ENCODE measurements at regions not wholly inside any gene's neighbourhood (a gene's known extent, or its start where the extent isn't known, plus 50 kb on each side); places are given as distances from the start of the nearest gene placed in this dataset.

GRCh38 chr6:120587381-120587780 lies 746.9 kb downstream of the TBC1D32 start:
- DNase-seq = no peak
- CTCF ChIA-PET = no interaction called here
- H3K4me3 Mint-ChIP-seq (ENCODE audit: low read depth, unreplicated experiment) = no peak overlapping the region
- H3K27ac Mint-ChIP-seq (ENCODE audit: unreplicated experiment) = no peak overlapping the region
- no TSS peak for BruUV-seq (replicated peaks)
- peaks cover 9% of the 10 kb centered on the region for H3K9me3 Mint-ChIP-seq (ENCODE audit: low read depth, unreplicated experiment)
- no peaks in the 10 kb centered on the region for H3K27me3 Mint-ChIP-seq (ENCODE audit: unreplicated experiment)
- TF ChIP-seq CTCF (IDR thresholded peaks at IDR 0.05; ENCODE audit: unreplicated experiment) = no peak
- intact Hi-C loops (cut with micrococcal nuclease; ENCODE audit: unreplicated experiment) = no loop called here
- H3K36me3 Mint-ChIP-seq (ENCODE audit: insufficient read depth, unreplicated experiment) = no peaks in the 10 kb centered on the region
- H3K4me1 Mint-ChIP-seq (ENCODE audit: low read depth, unreplicated experiment) = no peaks in the 10 kb centered on the region

- Mint-ChIP-seq H3K27me3 (ENCODE audit: unreplicated experiment) (no peaks in the 10 kb centered on the region), H3K36me3 (ENCODE audit: insufficient read depth, unreplicated experiment) (no peaks in the 10 kb centered on the region), H3K27ac (ENCODE audit: unreplicated experiment) (no peak overlapping the region), H3K4me1 (ENCODE audit: low read depth, unreplicated experiment) (no peaks in the 10 kb centered on the region), H3K9me3 (ENCODE audit: low read depth, unreplicated experiment) (peaks cover 11% of the 10 kb centered on the region), H3K4me3 (ENCODE audit: low read depth, unreplicated experiment) (no peak overlapping the region)
- BruUV-seq (replicated peaks) = no TSS peak
- CTCF ChIA-PET = no interaction called here
- DNase-seq = no peak
- intact Hi-C loops (cut with micrococcal nuclease; ENCODE audit: unreplicated experiment) = no loop called here
- no peak for TF ChIP-seq CTCF (IDR thresholded peaks at IDR 0.05; ENCODE audit: unreplicated experiment)
These were observed 750.0 kb downstream of the TBC1D32 start for GRCh38 chr6:120584111-120584760.

GRCh38 chr6:120576061-120576460 lies 758.2 kb downstream of the TBC1D32 start:
- no TSS peak for BruUV-seq (replicated peaks)
- Mint-ChIP-seq H3K4me1 (ENCODE audit: low read depth, unreplicated experiment) (no peaks in the 10 kb centered on the region), H3K4me3 (ENCODE audit: low read depth, unreplicated experiment) (no peak overlapping the region), H3K27me3 (ENCODE audit: unreplicated experiment) (no peaks in the 10 kb centered on the region), H3K36me3 (ENCODE audit: insufficient read depth, unreplicated experiment) (no peaks in the 10 kb centered on the region), H3K27ac (ENCODE audit: unreplicated experiment) (no peak overlapping the region), H3K9me3 (ENCODE audit: low read depth, unreplicated experiment) (no peaks in the 10 kb centered on the region)
- CTCF ChIA-PET = no interaction called here
- DNase-seq = no peak
- intact Hi-C loops (cut with micrococcal nuclease; ENCODE audit: unreplicated experiment) = no loop called here
- no peak for TF ChIP-seq CTCF (IDR thresholded peaks at IDR 0.05; ENCODE audit: unreplicated experiment)

- H3K9me3 Mint-ChIP-seq (ENCODE audit: low read depth, unreplicated experiment) = no peaks in the 10 kb centered on the region
- no peaks in the 10 kb centered on the region for H3K36me3 Mint-ChIP-seq (ENCODE audit: insufficient read depth, unreplicated experiment)
- no peaks in the 10 kb centered on the region for H3K4me1 Mint-ChIP-seq (ENCODE audit: low read depth, unreplicated experiment)
- intact Hi-C loops (cut with micrococcal nuclease; ENCODE audit: unreplicated experiment) = no loop called here
- TF ChIP-seq CTCF (IDR thresholded peaks at IDR 0.05; ENCODE audit: unreplicated experiment) = no peak
- CTCF ChIA-PET = no interaction called here
- H3K27me3 Mint-ChIP-seq (ENCODE audit: unreplicated experiment) = no peaks in the 10 kb centered on the region
- H3K27ac Mint-ChIP-seq (ENCODE audit: unreplicated experiment) = no peak overlapping the region
- no peak overlapping the region for H3K4me3 Mint-ChIP-seq (ENCODE audit: low read depth, unreplicated experiment)
- no peak for DNase-seq
- BruUV-seq (replicated peaks) = no TSS peak
These were observed 764.6 kb downstream of the TBC1D32 start for GRCh38 chr6:120569714-120570113.

Data from Calu3 (cell line).